GM19043 (cell line): ENCODE measurements at regions not wholly inside any gene's neighbourhood (a gene's known extent, or its start where the extent isn't known, plus 50 kb on each side); places are given as distances from the start of the nearest gene placed in this dataset.
"Not testable (repeated sequence)": the region's sequence is repeated elsewhere in the genome, so short reads cannot be mapped to it uniquely, and the experiment has no call there.

Experiments
- ATAC-seq: cut with Tn5 transposase; IDR thresholded peaks from one replicate; pipeline ENCODE4 v1.9.1; 2021; ENCODE audit warnings: low read depth; ENCODE audit not compliant: unreplicated experiment

DNA sequence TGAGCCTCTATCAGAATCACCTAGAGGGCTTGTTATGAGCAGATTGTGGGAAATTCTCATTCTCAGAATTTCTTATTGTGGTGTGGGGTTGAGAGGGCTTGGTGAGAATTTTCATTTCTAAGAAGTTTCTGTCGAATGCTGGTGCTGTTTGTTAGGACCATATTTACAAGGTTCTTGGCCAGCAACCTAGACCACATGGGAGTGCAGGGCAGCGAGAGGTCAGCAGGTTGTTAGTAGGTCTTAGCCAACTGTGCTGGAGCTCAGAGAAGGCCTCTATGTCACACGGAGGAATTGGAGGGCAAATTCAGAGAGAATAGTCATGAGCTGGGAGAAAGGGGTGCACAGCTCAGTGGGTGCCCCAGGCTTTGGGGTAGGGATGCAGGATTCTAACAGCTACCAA is 357.0 kb downstream of the LRRC70 start:
- ATAC-seq = no peak

GRCh38 chr5:62934319-62934718 is 355.7 kb downstream of the LRRC70 start:
- no peak for ATAC-seq

GRCh38 chr5:62933261-62933660 is 354.6 kb downstream of the LRRC70 start:
- no peak for ATAC-seq

- no peak for ATAC-seq
Measured at GRCh38 chr5:62931153-62931950, 352.7 kb downstream of the LRRC70 start.

- ATAC-seq = no peak
Measured at GRCh38 chr5:62922191-62922590, 343.6 kb downstream of the LRRC70 start.

DNA sequence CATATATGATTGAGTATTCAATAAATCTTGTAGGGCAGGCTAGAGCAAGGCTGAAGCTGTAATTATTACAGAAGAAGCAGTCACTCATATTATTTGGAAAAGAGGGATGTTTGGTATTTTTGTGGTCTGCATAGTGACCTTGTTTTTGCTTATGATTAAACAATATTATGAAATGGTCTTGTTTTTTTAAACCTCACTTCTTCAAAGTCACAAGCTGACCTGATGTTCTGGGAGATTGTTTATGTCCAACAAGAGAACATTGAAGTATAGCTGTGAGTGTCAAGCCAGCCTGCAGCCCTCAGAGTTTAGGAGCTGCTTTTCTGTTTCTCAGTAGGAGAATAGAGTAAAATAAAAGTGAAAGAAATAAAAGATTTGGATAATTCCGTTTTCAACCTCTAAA is 342.2 kb downstream of the LRRC70 start:
- ATAC-seq = no peak

DNA sequence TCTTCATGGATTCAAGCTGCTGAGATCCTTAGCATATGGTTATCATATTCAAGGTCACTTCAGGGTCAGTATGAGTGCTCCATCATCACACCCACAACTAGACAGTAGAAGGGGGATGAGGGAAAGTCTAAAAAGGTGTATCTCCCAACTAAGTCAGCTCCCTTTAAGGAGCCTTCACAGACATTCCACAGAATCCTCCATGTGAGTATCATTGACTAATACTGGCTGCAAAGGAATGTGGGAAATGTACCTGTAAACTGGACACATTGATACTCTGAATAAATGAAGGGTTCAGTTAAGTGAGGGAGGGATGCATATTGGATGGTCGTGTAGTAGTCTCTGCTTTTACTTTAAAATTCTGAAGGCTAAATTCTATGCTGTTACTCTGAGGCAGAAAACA is 330.7 kb downstream of the LRRC70 start:
- no peak for ATAC-seq

GRCh38 chr5:62902126-62902525 is 323.5 kb downstream of the LRRC70 start:
- no peak for ATAC-seq

DNA sequence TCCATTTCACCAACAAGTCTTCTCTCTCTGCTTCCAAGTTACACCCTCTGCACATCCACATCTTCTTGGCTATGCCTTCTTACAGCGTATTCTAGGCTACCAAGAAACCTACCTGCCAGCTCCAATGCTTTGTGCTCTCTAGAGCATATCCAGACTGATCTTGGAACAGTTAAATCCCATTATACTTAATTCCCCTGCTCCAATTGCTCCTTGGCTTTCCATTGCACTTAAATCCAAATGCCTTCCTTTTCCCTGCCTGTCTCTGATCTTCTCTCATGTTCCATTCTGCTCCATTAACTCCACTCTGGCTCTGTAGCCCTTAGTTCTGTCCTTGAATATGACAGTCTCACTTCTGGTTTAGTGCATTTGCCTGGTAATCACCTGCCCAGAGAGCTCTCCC is 322.4 kb downstream of the LRRC70 start:
- ATAC-seq = no peak

GRCh38 chr5:62896121-62896893 is 317.7 kb downstream of the LRRC70 start:
- no peak for ATAC-seq

GRCh38 chr5:62886603-62887315 is 308.1 kb downstream of the LRRC70 start:
- no peak for ATAC-seq

GRCh38 chr5:62837330-62837729 is 258.7 kb downstream of the LRRC70 start:
- not testable (repeated sequence) for ATAC-seq

DNA sequence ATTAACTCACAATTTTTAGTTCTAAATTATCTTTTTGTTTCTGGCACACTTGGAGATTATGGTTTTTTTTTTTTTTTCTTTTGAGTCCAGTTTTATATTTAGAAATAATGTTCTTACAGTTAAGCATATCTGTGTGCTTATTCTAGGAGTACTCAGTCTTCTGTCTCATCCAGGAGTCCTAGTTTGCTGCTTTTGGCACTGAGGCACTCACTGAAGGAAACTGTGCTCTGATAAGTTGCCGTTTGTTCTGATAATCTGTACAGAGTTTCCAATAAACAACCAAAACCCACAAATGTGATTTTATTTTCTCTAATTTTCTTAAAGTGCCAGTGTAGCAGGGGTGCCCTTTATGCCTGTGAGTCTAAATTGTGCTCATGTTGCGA is 251.0 kb downstream of the LRRC70 start:
- ATAC-seq = no peak

GRCh38 chr5:62828742-62829603 is 250.4 kb downstream of the LRRC70 start:
- ATAC-seq = no peak

DNA sequence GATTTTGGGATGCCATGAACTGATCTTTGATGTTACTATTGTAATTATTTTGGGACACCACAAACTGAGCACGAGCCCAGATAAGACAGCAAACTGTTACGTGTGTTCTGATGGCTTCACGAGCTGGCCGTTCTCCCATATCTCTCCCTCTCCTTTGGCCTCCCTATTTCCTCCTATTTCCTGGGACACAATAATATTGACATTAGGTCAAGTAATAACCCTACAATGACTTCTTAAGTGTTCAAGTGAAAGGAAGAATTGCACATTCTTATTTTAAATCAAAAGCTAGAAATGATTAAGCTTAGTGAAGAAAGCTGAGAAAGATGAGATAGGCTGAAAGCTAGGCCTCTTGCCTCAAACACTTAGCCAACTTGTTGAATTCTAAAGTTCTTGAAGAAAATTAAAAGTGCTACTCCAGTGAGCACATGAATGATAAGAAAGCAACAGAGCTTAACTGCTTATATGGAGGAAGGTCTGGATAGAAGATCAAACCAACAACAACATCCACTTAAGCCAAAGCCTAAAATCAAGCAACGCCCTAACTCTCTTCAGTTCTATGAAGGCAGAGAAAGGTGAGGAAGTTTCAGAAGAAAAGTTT is 247.1 kb downstream of the LRRC70 start:
- no peak for ATAC-seq

DNA sequence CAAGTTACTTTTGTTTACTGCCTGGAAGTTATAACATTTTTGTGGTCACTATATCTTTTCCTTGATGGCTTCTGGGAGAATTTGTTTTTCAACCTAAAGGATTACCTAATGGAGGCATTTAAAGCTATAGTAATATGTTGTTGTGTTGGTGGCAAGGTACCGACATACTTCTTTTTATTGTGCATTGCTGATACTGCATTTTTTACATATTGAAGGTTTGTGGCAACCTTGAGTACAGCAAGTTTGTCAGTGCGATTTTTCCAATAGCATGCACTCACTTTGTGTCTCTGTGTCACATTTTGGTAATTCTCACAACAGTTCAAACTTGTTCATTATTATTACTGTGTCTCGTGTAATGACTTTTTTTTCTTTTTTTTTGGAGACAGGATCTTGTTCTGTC is 246.3 kb downstream of the LRRC70 start:
- no peak for ATAC-seq

DNA sequence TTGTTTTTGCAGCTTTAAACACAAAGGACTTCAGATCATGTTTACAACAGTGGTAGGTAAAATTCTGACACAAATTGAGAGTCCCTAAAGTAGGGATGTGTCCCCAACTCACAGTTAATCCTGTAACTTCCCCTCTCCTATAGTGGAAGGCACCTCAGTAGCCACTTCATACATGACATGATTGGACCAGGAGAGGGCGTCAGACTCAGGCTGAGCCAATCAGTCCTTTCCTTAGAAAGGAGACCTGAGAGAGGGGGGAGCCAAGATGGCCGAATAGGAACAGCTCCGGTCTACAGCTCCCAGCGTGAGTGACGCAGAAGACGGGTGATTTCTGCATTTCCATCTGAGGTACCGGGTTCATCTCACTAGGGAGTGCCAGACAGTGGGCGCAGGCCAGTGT is 238.4 kb downstream of the LRRC70 start:
- ATAC-seq = not testable (repeated sequence)

DNA sequence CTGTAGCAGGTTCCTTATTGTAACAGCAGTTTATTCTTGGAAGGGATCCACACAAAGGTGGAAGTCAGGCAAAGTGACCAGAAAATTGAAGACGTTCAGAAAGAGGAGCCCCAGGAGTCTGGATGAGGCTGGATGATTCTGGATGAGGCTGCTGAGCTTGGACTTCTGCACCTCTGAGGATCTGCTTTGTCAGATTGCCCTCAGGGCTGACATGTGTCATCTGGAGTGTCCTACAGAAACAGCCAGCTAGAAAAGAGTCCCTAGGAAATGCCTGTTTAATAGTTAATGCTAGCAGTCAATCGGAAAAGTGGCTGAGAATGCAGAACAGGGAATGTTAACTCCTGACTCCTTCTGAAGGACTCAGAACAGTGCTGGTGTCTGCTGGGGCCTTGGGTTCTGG is 236.4 kb downstream of the LRRC70 start:
- no peak for ATAC-seq

DNA sequence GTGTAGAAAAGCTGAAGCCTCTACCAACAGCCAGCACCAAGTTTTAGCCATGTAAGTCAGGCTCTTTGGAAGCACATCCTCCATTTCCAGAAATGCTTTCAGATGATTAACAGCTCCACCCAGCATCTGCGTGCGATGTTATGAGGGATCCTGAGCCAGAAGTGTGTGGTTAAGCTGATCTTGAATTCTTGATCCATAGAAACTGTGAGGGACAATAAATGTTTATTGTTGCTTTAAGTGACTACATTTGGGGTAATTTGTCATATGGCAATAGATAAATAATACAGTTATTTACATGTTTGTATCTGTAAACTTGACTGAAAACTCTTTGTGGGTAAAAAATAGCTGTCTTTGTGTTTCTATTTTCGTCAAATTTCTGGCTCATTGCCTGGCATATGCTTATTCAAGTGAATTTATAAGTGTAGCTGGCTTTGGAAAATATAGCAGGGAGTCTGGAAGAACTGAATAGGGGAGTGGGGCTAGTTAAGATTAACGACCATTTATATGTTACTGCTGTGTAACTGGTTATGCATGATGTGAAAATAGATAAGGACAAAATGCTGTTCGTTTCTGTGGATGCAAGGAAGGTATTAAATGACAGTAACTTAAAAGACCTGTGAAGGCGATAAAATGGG is 234.1 kb downstream of the LRRC70 start:
- ATAC-seq = no peak

DNA sequence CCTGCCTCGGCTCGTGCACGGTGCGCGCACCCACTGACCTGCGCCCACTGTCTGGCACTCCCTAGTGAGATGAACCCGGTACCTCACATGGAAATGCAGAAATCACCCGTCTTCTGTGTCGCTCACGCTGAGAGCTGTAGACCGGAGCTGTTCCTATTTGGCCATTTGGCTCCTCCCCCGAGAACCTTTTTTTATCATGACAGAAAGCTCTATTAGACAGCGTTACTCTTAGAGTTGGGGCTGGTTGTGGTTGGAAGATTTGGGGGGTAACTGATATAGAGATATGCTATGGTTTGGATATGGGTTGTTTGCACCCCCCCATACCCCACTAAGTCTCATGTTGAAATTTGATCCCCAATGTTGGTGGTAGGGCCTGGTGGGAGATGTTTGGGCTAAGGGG is 226.2 kb downstream of the LRRC70 start:
- ATAC-seq = not testable (repeated sequence)
